ENCODE measurements at regions not wholly inside any gene's neighbourhood (a gene's known extent, or its start where the extent isn't known, plus 50 kb on each side); places are given as distances from the start of the nearest gene placed in this dataset.

DNA sequence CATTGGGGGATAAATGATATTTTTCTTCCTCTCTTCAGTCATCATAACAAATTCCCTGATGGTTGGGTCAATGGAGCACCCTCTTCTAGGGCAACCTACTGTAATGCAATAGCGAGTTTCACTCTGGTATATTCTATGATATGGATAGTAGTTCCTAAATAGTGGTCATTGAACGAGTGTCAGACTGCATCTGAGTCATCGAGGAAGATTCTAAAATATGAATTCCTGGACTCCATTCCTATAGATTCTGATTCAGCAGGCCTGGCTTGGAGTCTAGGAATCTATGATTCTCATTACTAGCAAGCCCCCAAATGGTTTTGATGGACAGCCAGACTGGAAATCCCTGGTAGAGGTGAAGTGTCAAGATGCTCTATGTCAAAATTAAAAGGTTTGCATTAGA, 254.5 kb downstream of the BUB3 start:
- no peak for DNase-seq (ENCODE audit: low read depth)

DNA sequence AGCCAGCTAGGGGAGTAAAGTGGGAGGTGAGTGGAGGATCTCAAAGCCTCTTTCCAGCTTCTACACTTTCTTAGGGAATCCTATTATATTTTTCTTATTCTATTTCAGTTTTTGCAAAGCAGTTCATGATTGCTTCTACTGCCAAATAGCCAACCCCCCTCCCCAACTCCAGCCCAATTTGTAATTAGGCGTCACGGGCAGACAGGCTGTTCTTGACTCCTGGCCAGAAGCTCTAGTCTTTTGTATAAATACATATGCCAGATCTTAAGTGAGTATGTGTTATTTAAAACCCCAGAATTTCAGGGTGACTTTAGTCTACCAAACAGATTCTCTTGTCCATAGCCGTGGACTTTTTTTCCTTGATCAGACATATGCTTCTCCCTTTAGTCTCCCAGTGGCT, 255.2 kb downstream of the BUB3 start:
- no peak for DNase-seq (ENCODE audit: low read depth)

DNA sequence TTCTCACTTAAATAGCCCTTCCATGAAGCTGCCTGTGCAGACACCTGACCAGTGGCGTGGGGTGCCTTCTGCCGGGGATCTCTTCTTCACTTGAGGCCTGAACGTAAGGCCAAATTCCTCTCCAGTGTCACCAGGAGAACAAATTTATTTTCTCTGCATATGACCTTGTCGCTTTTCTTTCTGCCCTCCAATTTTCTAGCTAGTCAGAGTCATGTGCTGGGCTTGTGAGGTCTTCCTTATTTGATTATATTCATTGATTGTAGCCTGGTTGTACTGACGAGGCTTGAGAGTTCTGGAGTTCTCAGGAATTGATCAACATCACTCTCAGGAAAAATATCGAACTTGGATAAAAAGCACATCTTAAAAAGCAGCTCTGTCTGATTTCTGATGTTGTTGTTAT, 255.7 kb downstream of the BUB3 start:
- no peak for DNase-seq (ENCODE audit: low read depth)

DNA sequence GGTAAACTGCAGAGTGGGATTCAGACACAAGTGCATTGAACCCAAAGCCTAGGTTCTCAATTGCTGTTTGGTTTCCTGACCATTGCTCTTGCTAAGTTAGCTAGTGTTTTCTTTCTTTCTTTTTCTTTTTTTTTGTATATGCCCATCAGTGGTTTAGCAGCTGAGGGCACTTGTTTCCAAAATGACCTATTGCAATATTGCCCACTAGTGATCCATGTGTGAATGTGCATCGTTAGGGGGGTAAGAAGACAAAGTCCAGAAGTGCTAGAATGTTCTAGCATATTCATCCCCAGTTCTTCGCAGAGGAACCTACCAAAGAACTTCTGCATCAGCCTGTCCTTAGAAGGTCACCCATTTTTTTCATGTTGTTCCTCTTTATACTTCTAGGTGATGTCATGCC, 252.8 kb upstream of the GPR26 start:
- no peak for DNase-seq (ENCODE audit: low read depth)

DNA sequence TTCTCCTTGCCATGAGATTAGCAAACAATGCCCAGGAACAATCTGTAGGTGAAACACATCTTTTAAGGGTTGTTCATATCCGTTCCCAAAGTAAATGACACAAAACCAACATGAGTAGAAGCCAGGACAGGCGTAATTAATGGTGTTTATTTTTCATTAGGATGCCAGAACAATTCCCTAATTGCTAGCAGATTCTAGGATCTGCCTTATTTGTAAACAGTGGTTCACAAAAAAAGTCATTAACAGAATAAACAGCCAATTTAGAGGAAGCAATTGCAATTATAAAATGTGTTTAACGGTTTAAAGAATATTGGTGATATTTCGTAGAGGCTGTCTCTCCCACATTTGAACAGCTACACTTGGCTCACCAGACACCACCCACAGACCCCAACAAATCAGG, 250.6 kb upstream of the GPR26 start:
- DNase-seq (ENCODE audit: low read depth): no peak

DNA sequence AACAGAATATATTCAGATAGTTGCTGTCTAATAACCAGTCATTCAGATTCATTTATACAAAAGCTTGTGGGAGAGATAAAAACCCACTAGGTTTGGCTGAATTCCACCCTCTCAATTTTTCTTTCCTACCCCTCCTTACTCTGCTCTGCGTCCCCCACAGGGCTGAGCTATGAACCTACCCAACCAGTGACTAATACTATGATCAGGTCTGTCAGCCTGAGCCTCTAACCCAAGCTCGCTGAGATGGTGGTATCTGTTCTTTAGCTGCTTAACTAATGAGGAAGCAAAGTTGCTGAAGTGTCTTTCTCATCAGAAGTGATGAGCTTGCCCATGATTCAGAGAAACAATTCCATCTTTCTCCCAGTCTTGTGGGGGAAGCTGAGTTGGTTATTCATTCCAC, 248.7 kb upstream of the GPR26 start:
- no peak for DNase-seq (ENCODE audit: low read depth)

DNA sequence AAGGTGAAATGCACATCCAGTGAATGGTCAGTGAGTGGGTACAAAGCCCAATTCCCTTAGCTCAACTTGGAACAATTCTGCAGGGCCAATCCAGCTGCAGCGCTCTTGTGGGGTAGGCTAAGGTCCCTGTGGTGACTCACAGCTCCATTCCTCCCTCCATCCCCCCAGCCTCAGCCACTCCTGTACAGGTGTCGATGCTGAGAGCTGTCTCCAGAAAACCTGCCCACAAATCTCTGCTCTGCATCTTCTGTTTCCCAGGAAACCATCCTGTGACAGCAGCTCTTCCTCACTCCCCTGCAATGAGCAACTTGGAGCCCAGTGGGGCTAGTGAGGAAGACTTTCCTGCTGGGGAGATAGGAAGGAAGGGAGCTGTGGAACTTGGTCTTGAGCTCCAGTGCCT, 244.7 kb upstream of the GPR26 start:
- DNase-seq (ENCODE audit: low read depth): no peak

DNA sequence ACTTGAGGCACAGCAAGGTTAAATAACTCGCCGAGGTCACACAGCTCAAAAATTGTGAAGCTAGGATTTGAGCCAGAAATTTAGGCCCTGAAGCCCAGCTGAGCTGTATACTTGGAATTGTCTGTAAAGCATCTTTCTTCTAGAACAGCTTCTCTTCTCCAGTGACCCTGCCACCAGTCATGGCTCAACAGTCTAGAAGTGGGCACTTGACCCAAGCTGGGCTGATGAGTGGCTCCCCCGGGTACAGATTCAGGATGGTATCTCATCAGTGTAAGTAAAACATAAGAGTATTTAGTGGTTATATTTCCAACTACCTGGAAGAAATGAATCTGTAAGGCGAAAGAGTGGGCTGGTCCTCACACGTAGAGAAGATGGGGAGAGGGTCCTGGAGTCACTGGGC, 243.9 kb upstream of the GPR26 start:
- no peak for DNase-seq (ENCODE audit: low read depth)

DNA sequence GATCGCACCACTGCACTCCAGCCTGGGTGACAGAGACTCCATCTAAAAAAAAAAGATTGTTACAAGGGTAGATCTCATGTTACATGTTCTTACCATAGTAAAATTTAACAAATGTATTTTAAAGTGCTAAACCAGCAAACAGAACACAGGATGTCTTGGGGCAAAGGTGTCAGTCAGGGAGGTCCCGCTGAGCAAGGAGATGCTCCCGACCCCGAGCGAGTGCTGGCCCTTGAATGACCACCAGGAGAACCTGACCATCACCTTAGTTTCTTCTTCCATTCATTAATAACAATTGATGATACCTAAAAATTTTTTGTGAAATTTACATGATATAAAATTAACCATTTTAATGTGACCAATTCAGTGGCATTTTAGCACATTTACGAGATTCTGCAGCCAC, 241.6 kb upstream of the GPR26 start:
- DNase-seq (ENCODE audit: low read depth): no peak

DNA sequence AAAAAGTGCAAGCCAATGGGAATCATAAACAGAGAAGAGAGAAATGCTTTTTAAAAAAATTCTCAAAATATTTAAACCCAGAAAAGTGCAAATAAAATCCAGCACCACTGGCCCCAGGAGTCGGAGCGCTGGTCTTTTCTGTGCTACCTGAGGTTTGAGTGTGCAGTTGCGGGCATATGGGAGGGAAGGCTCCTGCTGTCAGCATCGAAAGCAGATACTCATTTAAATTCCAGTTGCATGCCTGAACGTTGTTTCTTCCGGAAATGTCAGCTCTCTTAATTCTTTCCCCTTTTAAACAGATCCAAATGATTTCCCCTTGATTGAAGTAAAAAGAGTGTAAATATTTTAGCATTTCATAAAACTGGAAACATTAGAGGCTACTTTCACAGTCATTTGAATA, 240.5 kb upstream of the GPR26 start:
- no peak for DNase-seq (ENCODE audit: low read depth)

DNA sequence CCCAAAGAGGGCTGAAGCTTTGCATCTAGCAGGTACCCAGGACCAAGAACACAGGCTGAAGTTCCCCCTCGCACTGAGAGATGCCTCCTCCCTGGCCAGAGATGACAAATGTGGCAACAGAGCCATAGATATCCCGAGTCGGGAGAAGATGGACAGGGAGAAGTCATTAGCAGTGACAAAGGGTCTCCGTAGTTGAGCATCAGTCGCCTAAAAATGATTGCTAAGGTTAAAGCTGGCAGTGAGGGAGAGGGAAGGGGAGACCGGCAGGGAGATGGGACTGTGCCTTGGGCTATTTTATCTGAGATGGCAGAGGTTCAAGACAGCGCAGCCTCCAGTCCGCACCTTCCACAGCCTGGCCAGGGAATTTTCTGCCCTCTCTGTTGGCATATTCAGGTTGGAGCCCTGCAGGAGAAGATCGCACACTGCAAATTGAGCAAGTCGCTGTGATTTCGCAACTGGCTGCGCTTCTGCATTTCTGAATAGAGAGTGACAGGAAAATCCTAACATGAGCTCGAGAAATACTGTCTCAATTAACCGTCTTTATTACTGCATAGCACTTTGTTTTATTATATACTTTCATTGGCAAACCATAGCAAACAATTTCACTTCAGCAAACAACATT, 238.9 kb upstream of the GPR26 start:
- no peak for DNase-seq (ENCODE audit: low read depth)

DNA sequence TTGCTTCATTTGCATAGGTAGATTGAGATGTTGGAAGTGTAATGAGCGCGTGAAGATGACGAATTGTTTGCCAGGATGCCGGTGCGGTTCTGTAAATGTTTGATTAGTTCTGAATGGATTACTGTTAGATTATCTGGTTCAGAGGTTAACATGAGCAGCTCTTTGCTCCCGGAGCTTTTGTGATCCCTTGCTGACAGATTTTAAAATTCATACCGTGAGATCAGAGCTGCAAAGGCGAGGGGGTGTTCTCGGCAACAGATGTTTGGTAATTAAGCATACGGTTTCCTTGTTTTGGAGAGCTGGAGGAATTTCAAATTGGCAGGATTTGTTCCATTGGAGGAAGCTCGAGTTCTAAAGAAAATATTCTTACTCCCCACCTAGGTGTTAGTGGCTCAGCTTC, 237.8 kb upstream of the GPR26 start:
- no peak for DNase-seq (ENCODE audit: low read depth)

DNA sequence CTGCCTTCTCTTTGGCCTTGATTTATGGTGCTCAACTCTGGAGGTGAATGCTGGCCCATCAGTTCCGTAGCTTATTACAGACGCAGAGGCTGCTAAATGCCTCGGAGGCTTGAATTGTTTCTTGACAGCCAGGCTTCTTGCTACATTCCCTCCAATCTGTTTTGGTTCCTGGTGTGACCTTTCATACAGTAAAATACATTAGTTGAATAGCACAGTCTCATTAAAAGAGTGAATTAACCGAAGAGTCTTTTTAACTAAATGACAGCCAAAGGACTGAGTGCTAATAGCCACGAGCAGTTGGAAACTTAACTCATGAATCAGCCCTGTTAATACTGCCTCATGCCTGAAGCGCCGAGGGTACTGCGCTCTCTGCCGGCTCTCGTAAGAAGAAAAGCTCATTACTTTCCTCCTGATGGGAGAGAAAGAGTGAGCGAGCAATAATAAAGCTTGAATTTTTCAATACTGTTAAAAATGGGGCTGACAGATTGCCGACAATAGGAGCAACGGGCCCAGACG, 236.4 kb upstream of the GPR26 start:
- no peak for DNase-seq (ENCODE audit: low read depth)

DNA sequence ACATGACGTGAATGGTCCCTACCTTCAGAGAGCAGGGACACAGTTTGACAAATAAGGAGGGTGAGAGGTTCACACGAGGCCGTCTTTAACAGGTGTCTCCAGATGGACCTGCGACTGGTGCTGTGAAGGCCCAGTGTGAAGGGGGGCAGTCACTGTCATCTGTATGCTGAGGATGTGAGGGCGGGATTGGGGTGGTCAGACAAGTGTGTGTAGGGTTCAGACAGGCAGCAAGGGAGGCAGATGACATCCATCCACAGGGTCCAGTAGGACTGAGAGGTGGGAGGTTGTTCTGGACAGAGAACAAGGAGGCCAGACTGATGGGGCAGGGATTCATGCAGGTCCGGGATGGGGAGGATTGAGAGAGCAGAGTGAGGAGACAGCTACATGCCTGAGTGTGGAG, 232.6 kb upstream of the GPR26 start:
- DNase-seq (ENCODE audit: low read depth): no peak

DNA sequence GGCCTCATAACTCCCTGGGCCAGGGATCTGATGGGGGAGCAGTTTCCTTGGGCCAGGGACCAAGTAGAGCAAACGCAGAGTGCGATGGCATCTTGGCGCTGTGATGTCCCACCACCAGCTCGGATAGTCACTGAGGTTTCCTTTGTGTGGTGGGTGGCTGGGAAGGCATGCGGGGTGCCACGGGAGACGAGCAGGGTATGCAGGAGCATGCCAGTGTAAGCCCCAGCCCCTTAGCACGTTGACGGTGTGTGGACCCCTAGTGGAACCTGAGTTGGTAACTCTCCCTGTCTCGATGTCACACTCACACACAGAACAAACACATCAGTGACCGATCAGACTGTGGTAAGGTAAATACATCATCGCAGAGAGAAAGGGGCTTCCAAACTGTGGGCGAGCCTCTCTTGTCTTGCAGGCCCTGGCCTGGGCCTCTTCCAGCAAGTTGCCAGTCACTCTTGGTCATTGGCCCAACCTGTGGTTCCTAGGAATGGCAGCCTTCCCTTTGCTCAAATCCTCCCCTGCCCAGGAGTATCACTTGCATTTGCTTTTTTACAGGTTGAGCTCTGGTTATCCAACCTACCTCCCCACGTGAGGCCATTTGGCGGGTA, 231.6 kb upstream of the GPR26 start:
- DNase-seq (ENCODE audit: low read depth): no peak

DNA sequence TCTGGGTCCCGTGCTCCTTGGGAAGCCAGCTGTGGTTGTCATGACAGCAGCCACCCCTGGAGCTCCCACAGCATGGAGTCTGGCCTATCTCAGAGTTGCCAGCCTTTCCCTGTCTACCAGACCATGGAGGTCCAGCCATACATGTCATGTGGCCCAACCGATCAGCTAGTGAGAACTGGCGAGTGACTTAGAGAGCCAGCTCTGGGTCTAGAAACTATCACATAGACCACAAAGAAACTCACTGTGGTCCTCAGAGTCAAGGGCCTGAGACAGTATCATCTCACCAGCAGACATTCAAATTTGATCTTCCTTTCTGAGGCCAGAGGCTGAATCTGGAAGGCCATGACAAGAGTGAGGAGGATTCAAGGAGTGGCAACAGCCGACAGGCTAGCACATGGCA, 223.3 kb upstream of the GPR26 start:
- no peak for DNase-seq (ENCODE audit: low read depth)

DNA sequence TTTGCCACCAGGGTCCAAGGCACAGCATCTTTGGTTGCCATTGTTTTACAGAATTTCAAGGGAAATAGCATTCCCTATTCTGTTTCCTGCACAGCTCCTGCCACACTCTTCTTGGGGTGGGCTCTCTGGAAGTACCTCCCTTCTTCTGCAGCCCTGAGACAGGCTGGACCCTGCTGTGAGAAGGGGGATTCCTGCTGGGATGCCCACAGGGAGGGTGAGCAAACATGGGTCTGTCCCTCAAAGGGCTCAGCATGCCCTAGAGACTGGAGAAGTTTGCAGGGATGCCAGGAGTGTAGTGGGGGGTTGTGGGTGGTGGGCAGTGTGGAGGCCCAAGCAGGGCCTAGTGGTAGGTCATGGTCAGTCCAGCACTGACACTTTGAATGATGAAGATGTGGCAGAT, 222.2 kb upstream of the GPR26 start:
- no peak for DNase-seq (ENCODE audit: low read depth)

DNA sequence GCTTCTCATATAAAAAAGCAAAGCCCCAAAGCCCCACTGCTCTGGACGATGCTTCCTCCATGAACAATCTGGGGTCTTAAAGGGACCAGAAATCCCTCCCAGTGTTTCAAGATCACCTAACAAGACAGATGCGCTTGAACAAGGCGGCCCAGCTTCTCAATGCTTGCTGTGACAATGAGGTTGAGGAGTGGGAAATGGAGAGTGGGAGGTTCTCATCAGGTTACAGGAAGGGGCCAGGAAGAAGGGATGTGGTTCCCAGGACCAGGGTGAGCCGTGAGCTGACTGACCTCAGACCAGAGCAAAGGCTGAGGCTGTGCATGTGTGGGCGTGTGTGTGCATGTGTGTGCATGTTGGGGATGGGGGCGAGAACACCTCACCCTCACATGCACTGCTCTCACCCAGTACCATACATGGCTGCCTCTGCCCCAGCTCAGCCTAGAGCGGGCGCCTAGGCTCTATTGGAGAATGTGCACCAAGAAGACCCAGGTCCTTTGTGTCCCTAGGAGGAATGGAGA, 220.8 kb upstream of the GPR26 start:
- DNase-seq (ENCODE audit: low read depth): no peak

DNA sequence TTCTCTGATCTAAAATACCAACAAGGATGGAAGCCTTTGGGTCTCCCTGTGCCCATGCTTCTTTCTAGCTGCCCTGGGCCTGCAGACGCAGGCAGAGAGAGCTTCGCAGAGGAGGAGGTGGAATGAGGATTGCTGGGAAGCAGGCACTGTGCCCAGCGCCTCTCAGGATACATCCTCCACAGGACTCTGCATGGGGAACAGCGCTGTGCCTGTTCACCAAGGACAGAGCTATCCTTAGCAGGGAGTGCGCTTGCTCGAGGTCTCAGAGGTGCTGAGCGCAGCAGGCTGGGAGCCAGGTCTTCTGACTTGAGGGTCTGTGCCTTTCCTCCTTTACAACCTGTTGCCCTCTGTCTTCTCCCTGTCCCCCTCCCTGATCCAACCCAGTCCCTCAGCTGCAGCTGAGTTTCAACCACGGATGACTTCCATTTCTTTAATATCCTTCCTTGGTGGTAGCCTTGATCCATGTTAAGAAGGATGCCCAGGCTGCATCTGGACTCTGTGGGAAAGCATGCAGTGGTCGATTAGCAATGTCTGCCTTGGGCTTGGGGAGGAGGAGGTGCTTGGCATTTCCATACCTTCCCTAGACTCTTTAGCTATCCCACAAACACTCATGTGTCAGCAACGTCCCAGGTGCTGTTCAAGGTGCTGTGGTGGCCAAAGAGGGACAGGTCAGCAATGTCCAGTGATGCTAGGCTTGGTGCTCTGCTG, 219.6 kb upstream of the GPR26 start:
- no peak for DNase-seq (ENCODE audit: low read depth)

DNA sequence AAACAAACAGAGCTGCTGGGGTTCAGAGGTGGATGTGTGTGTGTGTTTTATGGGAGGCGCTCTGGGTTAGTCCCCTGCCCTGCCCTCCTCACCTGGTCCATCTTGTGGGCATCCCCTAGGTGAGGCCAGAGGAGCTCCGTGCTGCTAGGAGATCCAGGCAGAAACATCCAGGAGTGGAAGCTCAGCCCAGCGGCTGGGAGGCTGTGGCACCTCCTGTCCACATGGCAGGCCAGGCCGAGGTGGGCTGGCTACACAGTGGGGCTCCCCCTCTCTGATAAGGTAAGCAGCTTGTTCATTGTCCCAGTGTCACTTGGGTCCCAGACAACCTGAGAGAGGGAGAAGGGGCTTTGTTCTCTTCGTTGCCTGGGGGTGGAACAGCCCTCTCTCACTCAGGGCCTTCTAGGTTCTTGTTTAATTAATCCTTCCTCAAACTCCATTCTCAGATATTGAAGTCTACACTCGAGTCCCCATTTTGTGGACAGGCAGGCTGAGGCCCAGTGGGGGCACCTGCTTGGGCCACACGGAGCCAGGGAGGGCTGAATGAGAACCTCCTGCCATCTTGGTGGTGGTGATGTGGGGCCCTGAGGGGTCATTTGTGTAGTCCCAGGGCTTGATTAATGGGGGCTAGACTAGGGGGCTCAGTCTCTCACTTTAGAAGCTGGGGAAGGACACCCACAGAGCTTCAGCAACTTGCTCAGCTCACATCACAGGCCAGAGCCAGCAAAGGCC, 216.8 kb upstream of the GPR26 start:
- no peak for DNase-seq (ENCODE audit: low read depth)

DNA sequence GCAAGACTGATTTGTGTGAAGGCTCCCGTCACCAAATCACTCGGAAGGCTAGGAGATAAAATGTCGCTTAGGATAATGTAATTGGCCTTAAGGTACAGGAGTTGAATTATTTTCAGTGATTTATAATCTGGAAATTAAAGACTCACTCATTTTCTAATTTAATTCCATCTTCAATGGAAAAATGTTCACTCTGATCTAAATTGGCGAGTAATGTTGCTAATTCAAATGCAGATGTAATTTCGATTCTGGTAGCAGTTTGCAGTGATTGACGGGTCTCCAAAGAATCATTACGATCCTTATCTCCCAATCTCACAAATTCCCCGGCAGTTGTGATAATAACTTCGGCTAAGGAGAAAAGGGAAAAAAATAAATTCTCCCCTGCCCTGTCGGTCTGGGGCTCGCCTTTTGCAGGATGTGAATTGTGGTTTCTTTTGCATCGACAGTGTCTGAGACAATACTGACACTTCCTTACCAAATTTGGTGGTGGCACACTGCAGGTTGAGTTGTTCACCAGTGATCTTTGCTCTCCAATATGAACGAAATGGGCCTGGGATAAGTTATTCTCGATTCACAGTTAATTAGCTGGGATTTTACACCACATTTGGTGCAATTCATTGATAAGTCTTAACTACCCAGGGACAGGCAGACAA, 215.1 kb upstream of the GPR26 start:
- no peak for DNase-seq (ENCODE audit: low read depth)
